SU-DHL-6 (cell line): ENCODE measurements at regions not wholly inside any gene's neighbourhood (a gene's known extent, or its start where the extent isn't known, plus 50 kb on each side); places are given as distances from the start of the nearest gene placed in this dataset.

ENCODE experiments used
- H2AFZ ChIP-seq: fragments of 200-600 bp; sonication (generic); 2 replicates; pipeline ENCODE4 v1.6.1; 2014; ENCODE audit warnings: low read depth, mild to moderate bottlenecking, moderate library complexity, mixed read lengths, antibody characterized with exemption, low read length; ENCODE audit not compliant: severe bottlenecking
- H3F3A ChIP-seq: fragments of 200-600 bp; shearing (Covaris generic); 2 replicates; pipeline ENCODE4 v1.6.0; 2016; ENCODE audit warnings: antibody characterized with exemption, mild to moderate bottlenecking; ENCODE audit not compliant: insufficient read depth
- H3K27ac ChIP-seq: fragments of 200-600 bp; sonication (generic); 2 replicates; pipeline ENCODE4 v1.5.1; 2016; ENCODE audit warnings: low read depth, mild to moderate bottlenecking, low read length, moderate library complexity, mixed read lengths
- H3K27me3 ChIP-seq: fragments of 200-600 bp; sonication (generic), shearing (Covaris generic); 2 replicates; pipeline ENCODE4 v1.6.0; 2014; ENCODE audit warnings: mild to moderate bottlenecking, low read length
- H3K36me3 ChIP-seq: fragments of 200-600 bp; sonication (generic); 2 replicates; pipeline ENCODE4 v1.6.1; 2014; ENCODE audit warnings: mild to moderate bottlenecking, low read length, mixed read lengths
- H3K4me2 ChIP-seq: fragments of 300-600, 200-600 bp; shearing (Covaris generic), sonication (generic); 2 replicates; pipeline ENCODE4 v1.6.0; 2014; ENCODE audit warnings: low read length, low read depth, mild to moderate bottlenecking; ENCODE audit not compliant: poor library complexity, severe bottlenecking
- H3K4me3 ChIP-seq: fragments of 200-600 bp; sonication (generic); 2 replicates; pipeline ENCODE4 v1.5.1; 2014; ENCODE audit warnings: antibody characterized with exemption, low read length, mild to moderate bottlenecking, mixed read lengths; ENCODE audit not compliant: insufficient read depth, poor library complexity, severe bottlenecking
- H3K79me2 ChIP-seq: fragments of 200-600 bp; sonication (generic); 2 replicates; pipeline ENCODE4 v1.6.1; 2014; ENCODE audit warnings: mild to moderate bottlenecking, low read length, moderate library complexity; ENCODE audit not compliant: insufficient read depth
- H3K9ac ChIP-seq: fragments of 200-600 bp; sonication (generic); 2 replicates; pipeline ENCODE4 v1.7.0; 2014; ENCODE audit warnings: mild to moderate bottlenecking, low read length
- H3K9me2 ChIP-seq: fragments of 200-600 bp; sonication (generic); replicated peaks from 2 replicates; pipeline ENCODE4 v1.6.1; 2014; ENCODE audit warnings: low read length; ENCODE audit not compliant: insufficient read depth
- H3K9me3 ChIP-seq: fragments of 200-600 bp; sonication (generic); 2 replicates; pipeline ENCODE4 v1.6.1; 2014; ENCODE audit warnings: low read length, mixed read lengths; ENCODE audit not compliant: insufficient read depth
- H4K20me1 ChIP-seq: fragments of 200-600 bp; sonication (generic); 2 replicates; pipeline ENCODE4 v1.6.1; 2014; ENCODE audit warnings: low read depth, mild to moderate bottlenecking, antibody characterized with exemption, low read length, moderate library complexity, mixed read lengths
- CTCF ChIP-seq: fragments of 200-600 bp; sonication (generic); IDR thresholded peaks from one replicate; pipeline ENCODE4 v1.5.1; 2017; ENCODE audit warnings: antibody characterized with exemption, mild to moderate bottlenecking, low read length, moderate library complexity; ENCODE audit not compliant: insufficient read depth, poor library complexity, severe bottlenecking
- EZH2phosphoT487 ChIP-seq: fragments of 200-600 bp; sonication (generic), shearing (Covaris generic); conservative IDR thresholded peaks from 2 replicates; pipeline ENCODE4 v1.6.1; 2018; ENCODE audit warnings: mild to moderate bottlenecking, antibody characterized with exemption, low read length, moderate library complexity, mixed read lengths

- H3K79me2 ChIP-seq: no peaks in the 10 kb centered on the region
- TF ChIP-seq CTCF (no peak), EZH2phosphoT487 (no peak)
- no peaks in the 10 kb centered on the region for H3K9me3 ChIP-seq
- no peak overlapping the region for H2AFZ ChIP-seq
- H3K36me3 ChIP-seq: no peaks in the 10 kb centered on the region
- H3K4me3 ChIP-seq: no peak overlapping the region
- H3F3A ChIP-seq: no peaks in the 10 kb centered on the region
- no peak overlapping the region for H3K27ac ChIP-seq
- no peak overlapping the region for H3K9ac ChIP-seq
- no peaks in the 10 kb centered on the region for H3K27me3 ChIP-seq
- no peaks in the 10 kb centered on the region for H4K20me1 ChIP-seq
- H3K9me2 ChIP-seq: no peaks in the 10 kb centered on the region
- no peak overlapping the region for H3K4me2 ChIP-seq
Observed at GRCh38 chr17:74042744-74043486, 160.6 kb upstream of the RPL38 start.

GRCh38 chr17:74043976-74044375 is 159.5 kb upstream of the RPL38 start:
- no peaks in the 10 kb centered on the region for H3K9me2 ChIP-seq
- H3K79me2 ChIP-seq: no peaks in the 10 kb centered on the region
- no peaks in the 10 kb centered on the region for H3K27me3 ChIP-seq
- no peak overlapping the region for H3K27ac ChIP-seq
- H3K4me3 ChIP-seq: no peak overlapping the region
- H3F3A ChIP-seq: no peaks in the 10 kb centered on the region
- H3K4me2 ChIP-seq: no peak overlapping the region
- TF ChIP-seq CTCF (no peak), EZH2phosphoT487 (no peak)
- H3K36me3 ChIP-seq: no peaks in the 10 kb centered on the region
- H3K9ac ChIP-seq: no peak overlapping the region
- no peak overlapping the region for H2AFZ ChIP-seq
- H4K20me1 ChIP-seq: no peaks in the 10 kb centered on the region
- no peaks in the 10 kb centered on the region for H3K9me3 ChIP-seq

GRCh38 chr17:74045608-74046280 is 157.7 kb upstream of the RPL38 start:
- no peaks in the 10 kb centered on the region for H3K27me3 ChIP-seq
- H3K4me3 ChIP-seq: no peak overlapping the region
- H3K9me3 ChIP-seq: no peaks in the 10 kb centered on the region
- TF ChIP-seq CTCF (no peak), EZH2phosphoT487 (no peak)
- no peaks in the 10 kb centered on the region for H3K9me2 ChIP-seq
- H3K36me3 ChIP-seq: no peaks in the 10 kb centered on the region
- H2AFZ ChIP-seq: no peak overlapping the region
- no peak overlapping the region for H3K27ac ChIP-seq
- H3K9ac ChIP-seq: no peak overlapping the region
- H4K20me1 ChIP-seq: no peaks in the 10 kb centered on the region
- H3K4me2 ChIP-seq: no peak overlapping the region
- no peaks in the 10 kb centered on the region for H3K79me2 ChIP-seq
- H3F3A ChIP-seq: no peaks in the 10 kb centered on the region
